HAP-1 (cell line): ENCODE measurements at regions not wholly inside any gene's neighbourhood (a gene's known extent, or its start where the extent isn't known, plus 50 kb on each side); places are given as distances from the start of the nearest gene placed in this dataset.

Experiments
- DNase-seq, 2 experiments: peaks; one replicate each; pipeline ENCODE4 v3.0.0-alpha.2; 2016 to 2020; ENCODE audit warnings: low spot score in 2 of 2
- H3K27me3 ChIP-seq: fragments of 250-450 bp; sonication (Bioruptor Pico); 2 replicates; pipeline ENCODE4 v1.5.1; 2020; ENCODE audit warnings: low read depth, mild to moderate bottlenecking, moderate library complexity
- H3K36me3 ChIP-seq: fragments of 250-450 bp; sonication (Bioruptor Pico); replicated peaks from 2 replicates; pipeline ENCODE4 v1.5.1; 2020; ENCODE audit warnings: mild to moderate bottlenecking
- H3K4me1 ChIP-seq: fragments of 250-450 bp; sonication (Bioruptor Pico); 2 replicates; pipeline ENCODE4 v1.5.1; 2020; ENCODE audit warnings: mild to moderate bottlenecking
- H3K4me3 ChIP-seq: fragments of 250-450 bp; sonication (Bioruptor Pico); 2 replicates; pipeline ENCODE4 v1.5.1; 2020; ENCODE audit warnings: mild to moderate bottlenecking, moderate library complexity
- H3K9me3 ChIP-seq: fragments of 250-450 bp; sonication (Bioruptor Pico); 2 replicates; pipeline ENCODE4 v1.5.1; 2020; ENCODE audit warnings: mild to moderate bottlenecking, moderate library complexity
- in situ Hi-C: fragments of 300-500 bp; cut with MboI; formaldehyde crosslinking; loops from 3 replicates; pipeline ENCODE4 v1.14.3; 2020; ENCODE audit warnings: low sequenced_read_pairs, inconsistent platforms, mixed read lengths

DNA sequence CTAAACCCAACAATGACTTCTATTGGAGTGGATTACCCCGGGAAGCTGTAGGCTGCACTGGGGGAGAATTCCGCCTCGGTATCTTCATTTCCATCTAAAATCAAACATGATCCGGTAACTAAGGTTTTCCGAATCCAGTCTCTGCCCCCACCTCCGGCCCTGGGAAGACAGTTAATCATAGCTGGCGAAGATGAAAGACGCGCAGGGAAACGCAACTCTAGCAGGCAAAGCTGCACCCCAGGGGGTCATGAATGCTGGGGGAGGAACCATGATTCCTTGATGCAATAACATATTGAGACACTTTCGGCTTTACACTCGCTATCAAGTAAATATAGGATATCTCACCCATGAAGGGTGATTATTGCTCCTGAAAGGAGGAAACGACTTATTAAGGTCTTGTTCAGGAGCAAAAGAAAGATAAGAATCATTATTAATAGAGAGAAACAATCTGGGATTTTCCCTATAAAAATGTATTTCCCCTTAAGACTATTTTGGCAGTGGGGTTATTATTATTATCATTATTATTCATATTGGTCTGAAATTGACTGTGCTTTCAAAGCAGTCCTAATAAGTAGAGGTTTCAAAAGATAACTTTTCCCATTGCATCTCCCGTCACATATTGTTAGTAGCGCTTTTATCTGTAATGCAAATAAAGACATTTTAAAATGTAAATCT is 614.9 kb downstream of the VRK1 start:
- H3K4me3 ChIP-seq: no peak overlapping the region
- no peak for DNase-seq
- H3K4me1 ChIP-seq: no peaks in the 10 kb centered on the region
- in situ Hi-C loops: no loop called here
- peaks cover 31% of the 10 kb centered on the region for H3K27me3 ChIP-seq
- H3K9me3 ChIP-seq: no peaks in the 10 kb centered on the region
- H3K36me3 ChIP-seq: no peaks in the 10 kb centered on the region

DNA sequence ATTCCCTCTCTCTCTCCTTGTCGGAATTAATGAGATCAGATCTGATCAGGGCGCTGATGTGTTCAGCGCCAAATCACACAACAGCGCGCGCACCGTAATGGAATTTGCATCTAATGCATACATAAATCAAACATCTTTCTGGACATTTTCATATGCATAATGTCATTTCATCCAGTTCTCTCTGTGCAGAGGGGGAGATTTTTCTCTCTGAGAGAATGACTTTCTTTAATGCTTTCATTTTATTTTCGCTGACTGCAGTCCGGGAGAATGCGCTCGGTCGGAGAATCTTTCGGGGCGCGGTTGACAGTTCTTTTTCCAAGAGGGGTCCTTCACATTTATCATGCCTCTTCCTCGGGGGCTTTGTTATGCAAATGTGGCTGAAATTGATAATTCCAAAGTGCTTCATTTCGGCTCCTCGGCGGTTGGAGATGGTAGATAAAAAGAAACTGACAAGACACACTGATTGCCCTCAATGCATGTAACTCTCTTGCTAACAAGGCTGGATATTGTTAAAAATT is 615.9 kb downstream of the VRK1 start:
- in situ Hi-C loops: no loop called here
- DNase-seq: no peak
- no peaks in the 10 kb centered on the region for H3K36me3 ChIP-seq
- no peaks in the 10 kb centered on the region for H3K4me1 ChIP-seq
- no peaks in the 10 kb centered on the region for H3K9me3 ChIP-seq
- H3K4me3 ChIP-seq: no peak overlapping the region
- H3K27me3 ChIP-seq: peaks cover 31% of the 10 kb centered on the region

DNA sequence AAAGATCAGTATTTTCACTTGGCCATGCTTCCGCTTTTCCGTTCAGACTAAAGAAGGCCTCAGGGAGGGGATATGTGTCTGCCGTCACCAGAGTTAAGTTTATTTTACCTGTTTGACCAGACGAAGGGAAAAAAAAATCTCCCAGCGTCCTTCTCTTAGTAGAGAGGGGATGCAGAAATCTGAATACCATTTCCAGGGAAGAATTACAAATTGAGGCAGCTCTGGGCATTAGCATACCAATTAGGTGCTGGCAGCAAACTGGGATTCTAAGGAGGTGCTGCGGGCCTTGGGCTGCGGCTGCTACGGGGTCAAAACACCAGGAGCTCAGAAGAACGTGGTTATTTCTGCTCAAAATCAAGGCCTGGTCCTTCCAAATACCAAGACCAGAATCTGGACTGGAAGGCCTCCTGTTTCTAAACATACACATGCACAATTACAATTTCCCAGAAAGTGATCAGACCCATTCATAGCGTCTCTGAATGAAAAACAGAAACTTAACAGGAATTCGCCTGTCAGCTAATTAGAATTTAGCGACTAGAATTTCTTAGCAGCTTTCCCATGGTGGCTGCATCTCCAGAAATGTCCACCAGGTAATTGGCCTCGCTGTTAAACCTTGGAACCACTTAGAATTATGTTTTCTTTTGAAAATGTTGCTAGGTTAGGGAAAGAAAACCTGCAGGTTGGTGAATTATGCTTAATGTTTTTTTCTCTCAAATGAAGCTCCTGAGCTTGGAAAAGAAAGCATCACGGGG is 617.0 kb downstream of the VRK1 start:
- DNase-seq: no peak
- Histone ChIP-seq H3K4me1 (no peaks in the 10 kb centered on the region), H3K27me3 (peaks cover 31% of the 10 kb centered on the region), H3K36me3 (no peaks in the 10 kb centered on the region), H3K9me3 (no peaks in the 10 kb centered on the region), H3K4me3 (no peak overlapping the region)
- in situ Hi-C loops: no loop called here

DNA sequence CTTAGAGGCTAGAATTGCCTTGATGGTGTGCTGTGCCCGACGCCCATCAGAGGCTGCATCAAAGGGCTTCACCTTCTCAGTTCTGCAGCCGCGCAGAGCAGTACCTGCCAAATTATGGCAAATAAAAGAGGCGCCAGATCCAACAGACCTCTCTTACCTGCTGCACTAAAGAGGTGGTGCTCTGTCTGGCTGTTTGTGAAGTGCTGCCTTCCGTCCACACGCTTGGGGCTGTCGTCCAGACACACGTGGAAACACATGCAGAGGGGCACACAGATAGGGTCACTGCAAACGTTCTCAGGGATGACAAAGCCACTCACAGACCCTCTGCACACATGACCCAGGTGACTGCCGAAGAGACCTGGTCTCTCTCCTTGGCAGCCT is 617.5 kb downstream of the VRK1 start:
- H3K4me1 ChIP-seq: no peaks in the 10 kb centered on the region
- peaks cover 31% of the 10 kb centered on the region for H3K27me3 ChIP-seq
- in situ Hi-C loops: no loop called here
- H3K9me3 ChIP-seq: no peaks in the 10 kb centered on the region
- H3K36me3 ChIP-seq: no peaks in the 10 kb centered on the region
- no peak overlapping the region for H3K4me3 ChIP-seq
- DNase-seq: no peak

DNA sequence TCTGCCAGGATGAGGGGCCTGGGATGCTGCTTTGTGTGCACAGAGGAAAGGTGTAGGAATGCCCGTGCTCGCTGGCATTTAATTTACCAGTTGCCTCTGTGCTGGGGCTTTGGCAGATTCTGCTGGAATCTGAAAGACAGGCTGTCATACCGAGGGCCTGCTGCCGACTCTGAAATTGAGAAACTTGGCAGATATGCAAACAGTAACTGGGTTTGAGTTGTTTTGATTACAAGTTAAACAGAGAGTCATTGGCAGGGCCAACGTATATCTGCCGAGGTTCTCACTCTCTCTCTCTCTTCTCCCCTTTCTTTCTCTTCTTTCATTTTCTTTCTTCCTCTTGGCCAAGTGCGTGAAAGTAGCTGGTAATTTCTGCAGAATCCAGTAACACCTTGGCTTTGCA is 618.7 kb downstream of the VRK1 start:
- DNase-seq: no peak
- H3K36me3 ChIP-seq: no peaks in the 10 kb centered on the region
- in situ Hi-C loops: no loop called here
- H3K9me3 ChIP-seq: no peaks in the 10 kb centered on the region
- H3K27me3 ChIP-seq: peaks cover 26% of the 10 kb centered on the region
- H3K4me3 ChIP-seq: no peak overlapping the region
- H3K4me1 ChIP-seq: no peaks in the 10 kb centered on the region

DNA sequence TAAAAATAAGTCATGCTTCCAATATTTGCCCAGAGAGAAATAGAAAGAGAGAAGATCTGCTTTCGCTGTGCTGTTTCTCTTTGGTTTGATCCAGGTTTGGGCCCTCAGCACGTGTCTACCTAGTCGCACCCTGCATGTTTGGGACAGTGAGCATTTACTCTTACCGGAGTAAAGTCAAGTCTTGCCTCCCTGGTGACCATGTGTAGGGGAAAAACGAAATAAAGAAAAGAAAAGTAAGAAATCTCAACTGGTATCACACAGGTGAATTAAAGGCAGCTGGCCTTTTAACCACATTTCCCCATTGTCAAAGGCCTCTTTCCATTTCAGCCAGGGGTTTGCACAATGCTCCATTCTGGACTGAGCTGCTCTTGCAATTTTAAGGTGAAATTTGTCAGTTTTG is 619.4 kb downstream of the VRK1 start:
- H3K9me3 ChIP-seq: no peaks in the 10 kb centered on the region
- H3K27me3 ChIP-seq: peaks cover 20% of the 10 kb centered on the region
- in situ Hi-C loops: no loop called here
- H3K4me1 ChIP-seq: no peaks in the 10 kb centered on the region
- no peak for DNase-seq
- no peak overlapping the region for H3K4me3 ChIP-seq
- H3K36me3 ChIP-seq: no peaks in the 10 kb centered on the region

DNA sequence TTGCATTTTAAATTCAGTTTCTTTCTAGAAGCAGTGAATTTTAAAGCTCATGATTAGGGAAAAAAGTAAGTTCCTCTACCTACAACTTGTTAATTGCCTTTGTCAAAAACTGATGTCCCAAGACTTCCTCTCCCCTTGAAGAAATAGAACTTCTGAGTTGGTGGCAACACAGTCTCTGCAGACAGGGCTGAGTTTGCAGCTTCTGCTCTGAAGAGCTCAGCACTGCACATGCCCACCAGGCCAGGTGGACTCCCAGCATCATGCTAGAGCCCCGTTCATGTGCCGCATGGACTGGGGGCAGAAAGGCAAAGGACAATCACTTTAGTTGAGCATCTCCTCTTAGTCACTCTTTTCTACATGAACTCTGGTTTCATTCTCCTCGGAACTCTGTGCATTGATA is 620.1 kb downstream of the VRK1 start:
- Histone ChIP-seq H3K9me3 (no peaks in the 10 kb centered on the region), H3K4me1 (no peaks in the 10 kb centered on the region), H3K27me3 (peaks cover 12% of the 10 kb centered on the region), H3K36me3 (no peaks in the 10 kb centered on the region), H3K4me3 (no peak overlapping the region)
- DNase-seq: no peak
- in situ Hi-C loops: no loop called here

DNA sequence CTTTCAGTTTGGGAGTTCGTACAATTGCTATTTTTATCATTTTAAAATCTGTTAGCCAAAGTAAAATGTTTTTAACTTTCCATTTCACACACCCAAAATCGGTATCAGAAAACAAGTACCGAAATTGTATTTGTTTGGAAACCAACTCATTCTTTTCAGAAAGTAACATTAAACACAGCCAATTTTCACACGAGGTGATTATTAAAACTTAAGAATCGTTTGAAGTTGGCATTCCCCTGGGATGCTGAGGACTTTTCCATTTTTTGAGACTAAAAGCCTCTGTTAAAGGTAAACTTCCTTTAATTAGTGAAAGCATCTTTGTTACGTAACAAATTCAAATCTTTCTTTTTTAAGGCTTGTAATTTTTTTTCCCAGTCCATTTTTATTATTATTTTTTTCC is 623.0 kb downstream of the VRK1 start:
- no peak for DNase-seq
- Histone ChIP-seq H3K27me3 (no peaks in the 10 kb centered on the region), H3K36me3 (no peaks in the 10 kb centered on the region), H3K4me3 (no peak overlapping the region), H3K4me1 (no peaks in the 10 kb centered on the region), H3K9me3 (no peaks in the 10 kb centered on the region)
- in situ Hi-C loops: no loop called here

DNA sequence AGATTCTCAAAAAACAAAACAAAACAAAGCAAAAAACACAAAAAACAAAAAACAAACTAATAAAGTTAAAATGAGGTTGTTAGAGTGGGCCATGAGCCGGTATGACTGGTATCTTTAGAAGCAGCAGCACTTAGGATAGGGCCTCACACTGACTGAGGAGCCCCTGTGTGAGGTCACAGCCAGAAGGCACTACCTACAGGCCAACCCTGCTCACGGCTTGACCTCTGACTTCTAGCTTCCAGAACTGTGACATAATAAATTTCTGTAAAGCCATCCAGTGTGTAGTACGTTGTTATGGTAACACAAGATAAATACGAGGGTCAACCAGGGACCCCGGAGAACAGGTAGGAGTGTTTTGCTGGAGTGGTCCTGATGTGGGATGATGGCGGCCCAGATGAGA is 629.6 kb downstream of the VRK1 start:
- DNase-seq: no peak
- Histone ChIP-seq H3K9me3 (no peaks in the 10 kb centered on the region), H3K4me1 (no peaks in the 10 kb centered on the region), H3K27me3 (no peaks in the 10 kb centered on the region), H3K4me3 (no peak overlapping the region), H3K36me3 (no peaks in the 10 kb centered on the region)
- in situ Hi-C loops: no loop called here

DNA sequence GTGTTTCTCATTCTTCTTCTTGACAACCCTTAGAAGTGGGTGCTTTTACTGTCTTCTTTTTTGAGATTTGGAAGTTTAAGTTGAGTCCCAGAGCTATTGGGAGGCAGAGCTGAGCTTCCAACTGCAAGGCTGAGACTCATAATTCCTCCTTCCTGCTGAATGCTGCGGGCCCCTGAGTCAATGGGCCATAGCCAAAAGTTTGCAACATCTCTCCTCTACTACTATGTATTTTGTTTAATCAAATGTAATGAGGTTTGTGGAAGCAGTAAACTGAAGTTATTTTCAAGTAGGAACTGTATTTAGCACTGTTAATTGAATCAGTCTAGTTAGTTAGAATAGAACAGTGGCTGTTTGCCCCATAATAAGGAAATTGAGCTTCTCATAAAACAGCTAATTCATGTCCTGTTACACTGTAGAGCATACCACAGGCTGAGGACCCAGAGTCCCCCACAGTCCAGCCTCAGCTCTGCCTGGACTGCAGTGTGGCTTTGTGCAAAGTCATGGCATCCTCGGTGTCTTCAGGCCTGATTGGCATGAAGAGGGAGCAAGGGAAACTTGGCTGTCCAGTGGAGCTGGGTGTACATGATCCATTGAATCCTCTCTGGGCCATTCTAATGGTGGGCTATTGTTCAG is 631.7 kb downstream of the VRK1 start:
- Histone ChIP-seq H3K9me3 (no peaks in the 10 kb centered on the region), H3K4me1 (no peaks in the 10 kb centered on the region), H3K36me3 (no peaks in the 10 kb centered on the region), H3K27me3 (no peaks in the 10 kb centered on the region), H3K4me3 (no peak overlapping the region)
- no peak for DNase-seq
- in situ Hi-C loops: no loop called here

DNA sequence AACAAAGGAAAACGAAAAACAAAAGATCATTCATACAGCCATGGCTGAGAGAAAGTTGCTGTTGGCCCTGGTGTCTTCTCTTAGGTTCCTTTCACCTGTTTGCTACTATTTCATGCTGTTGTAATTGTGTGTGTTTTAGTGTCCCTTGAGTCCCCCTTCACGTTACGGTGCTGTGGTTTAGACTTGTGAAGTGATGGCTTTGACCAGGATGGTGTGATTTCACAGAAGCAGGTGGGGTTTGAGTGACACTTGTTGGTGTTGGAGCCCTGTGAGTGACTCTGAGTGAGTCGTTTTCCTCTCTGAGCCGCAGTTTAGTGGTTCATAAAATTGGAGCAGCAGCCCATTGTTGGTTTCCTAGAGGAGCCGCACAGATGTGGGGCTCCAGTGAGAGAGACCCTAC is 635.4 kb downstream of the VRK1 start:
- in situ Hi-C loops: no loop called here
- Histone ChIP-seq H3K9me3 (no peaks in the 10 kb centered on the region), H3K27me3 (no peaks in the 10 kb centered on the region)

DNA sequence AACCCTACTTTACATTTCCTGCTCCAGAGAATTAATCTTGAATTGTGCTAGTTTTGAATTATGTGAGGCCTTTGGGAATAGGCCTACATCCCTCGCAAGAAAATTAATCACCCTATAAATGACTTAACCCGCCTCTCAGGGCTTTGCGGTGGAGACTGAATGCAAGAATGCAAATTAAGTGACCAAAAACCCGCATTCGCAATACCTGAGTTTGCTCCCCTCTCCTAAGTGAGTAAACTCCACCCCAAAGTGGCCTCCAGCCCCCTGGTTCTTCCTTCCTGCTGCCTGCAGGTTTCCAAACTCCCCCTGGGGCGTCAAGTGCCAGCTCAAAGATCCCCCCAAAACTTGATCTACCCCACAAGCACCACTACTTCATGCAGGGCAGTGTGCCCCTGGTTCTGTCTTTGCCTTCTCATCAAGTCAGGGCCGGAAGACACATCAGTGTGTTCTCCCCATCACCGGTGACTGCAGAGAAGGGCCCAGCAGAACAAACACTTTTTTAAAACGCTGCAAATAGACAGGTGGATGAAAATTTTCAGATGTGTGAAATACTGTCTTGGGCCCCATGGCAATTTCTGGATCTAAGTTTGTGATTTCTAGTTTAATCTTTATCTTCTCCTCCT is 644.7 kb downstream of the VRK1 start:
- no peaks in the 10 kb centered on the region for H3K27me3 ChIP-seq
- H3K36me3 ChIP-seq: no peaks in the 10 kb centered on the region
- H3K4me3 ChIP-seq: no peak overlapping the region
- in situ Hi-C loops: no loop called here
- DNase-seq: no peak
- H3K4me1 ChIP-seq: no peaks in the 10 kb centered on the region
- H3K9me3 ChIP-seq: no peaks in the 10 kb centered on the region

More for the DNA sequence above, 635.4 kb downstream of the VRK1 start:
- Histone ChIP-seq H3K36me3 (no peaks in the 10 kb centered on the region), H3K4me1 (no peaks in the 10 kb centered on the region), H3K4me3 (no peak overlapping the region)
- DNase-seq: no peak

DNA sequence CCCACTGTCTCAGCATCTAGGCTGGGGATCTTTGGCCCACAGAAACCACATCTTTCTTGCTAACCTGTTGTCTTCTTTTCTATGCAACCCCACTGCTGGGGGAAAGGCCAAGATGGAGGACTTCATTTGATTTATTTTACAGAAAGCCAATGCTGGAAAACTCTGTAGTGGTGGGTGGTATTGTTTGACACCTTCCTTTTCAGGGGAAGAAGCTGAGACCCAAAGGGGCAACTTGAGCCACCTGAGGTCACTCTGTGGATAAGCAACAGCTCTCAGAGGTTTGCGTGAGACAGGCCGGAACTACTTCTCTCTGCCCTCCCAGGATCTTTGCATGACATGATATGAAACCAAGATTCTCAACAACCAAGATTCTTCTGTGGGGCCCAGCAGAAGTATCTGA is 645.2 kb downstream of the VRK1 start:
- Histone ChIP-seq H3K27me3 (no peaks in the 10 kb centered on the region), H3K36me3 (no peaks in the 10 kb centered on the region), H3K4me3 (no peak overlapping the region), H3K4me1 (no peaks in the 10 kb centered on the region), H3K9me3 (no peaks in the 10 kb centered on the region)
- no peak for DNase-seq
- in situ Hi-C loops: no loop called here

DNA sequence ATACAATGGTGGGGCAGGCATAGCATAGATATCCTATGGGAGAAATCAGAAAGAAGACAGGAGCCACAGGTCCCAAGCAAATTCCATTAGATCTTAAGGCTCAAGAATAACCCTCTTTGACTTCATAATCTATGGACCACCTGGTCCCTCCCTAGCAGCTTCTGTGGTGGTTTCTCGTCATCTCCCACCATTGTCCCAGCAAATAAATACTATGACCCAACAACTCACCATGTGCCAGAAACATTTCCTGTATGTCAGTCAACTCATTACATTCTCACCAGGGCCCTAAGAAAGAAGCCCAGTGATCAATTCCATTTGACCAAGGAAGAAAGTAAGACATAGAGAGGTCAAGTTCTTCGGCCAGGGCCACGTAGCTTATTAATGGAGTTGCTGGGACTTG is 646.2 kb downstream of the VRK1 start:
- Histone ChIP-seq H3K27me3 (no peaks in the 10 kb centered on the region), H3K36me3 (no peaks in the 10 kb centered on the region), H3K9me3 (no peaks in the 10 kb centered on the region), H3K4me3 (no peak overlapping the region), H3K4me1 (no peaks in the 10 kb centered on the region)
- no peak for DNase-seq
- in situ Hi-C loops: no loop called here
